ENCODE measurements at regions not wholly inside any gene's neighbourhood (a gene's known extent, or its start where the extent isn't known, plus 50 kb on each side); places are given as distances from the start of the nearest gene placed in this dataset.

- Histone ChIP-seq H3K9me3 (replicated peaks; ENCODE audit: control insufficient read depth, insufficient read depth, low read length) (no peaks in the 10 kb centered on the region), H3K79me2 (ENCODE audit: control insufficient read depth, insufficient read depth, low read length) (no peaks in the 10 kb centered on the region), H3K4me2 (ENCODE audit: control insufficient read depth, insufficient read depth) (no peak overlapping the region), H3K4me1 (ENCODE audit: control insufficient read depth, insufficient read depth, low read length) (no peaks in the 10 kb centered on the region), H4K20me1 (ENCODE audit: control insufficient read depth, insufficient read depth) (no peaks in the 10 kb centered on the region), H3K27ac (ENCODE audit: control insufficient read depth, insufficient read depth) (no peak overlapping the region), H2AFZ (ENCODE audit: control insufficient read depth, low read depth, low read length) (no peak overlapping the region), H3K4me3 (no peak overlapping the region), H3K27me3 (replicated peaks in 1 of 2; ENCODE audit: control insufficient read depth in 2 of 2, insufficient read depth in 2 of 2, low read length in 1 of 2) (no peaks in the 10 kb centered on the region), H3K36me3 (ENCODE audit: control insufficient read depth in 2 of 2, insufficient read depth in 2 of 2, low read length in 1 of 2) (no peaks in the 10 kb centered on the region), H3K9ac (ENCODE audit: control insufficient read depth, insufficient read depth, low read length) (no peak overlapping the region)
- in situ Hi-C loops (cut with MboI), result no loop called here
- intact Hi-C loops (cut with micrococcal nuclease; ENCODE audit: unreplicated experiment), result no loop called here
- ChIA-PET RAD21 (ENCODE audit: unreplicated experiment) (no interaction called here), SMC1A (ENCODE audit: uncharacterized antibody, unreplicated experiment) (no interaction called here), CTCF (no interaction called here), POLR2A (no interaction called here)
- ATAC-seq (no peak), FAIRE-seq (no peak), DNase-seq (ENCODE audit: low read depth, low spot score) (no peak)
- BruUV-seq (replicated peaks), result no TSS peak
- 14% methylated on average over 3 of the region's 3 CpGs for WGBS (ENCODE audit: insufficient coverage, insufficient replicate concordance, low lambda C conversion rate, missing lambda C conversion rate)
- no peak for TF ChIP-seq STAT3 (IDR thresholded peaks at IDR 0.05; ENCODE audit: low read depth, low read length)
- no peak for TF ChIP-seq HSF1 (IDR thresholded peaks at IDR 0.05; ENCODE audit: low read depth, low read length)
- no peak for TF ChIP-seq MYB (IDR thresholded peaks at IDR 0.05; ENCODE audit: borderline replicate concordance, low read depth, low read length)
- TF ChIP-seq BCL11A (IDR thresholded peaks at IDR 0.05; ENCODE audit: low read depth, low read length), result no peak
- TF ChIP-seq ZBED1 (IDR thresholded peaks at IDR 0.05; ENCODE audit: borderline replicate concordance), result no peak
- no peak for TF ChIP-seq ZNF687 (IDR thresholded peaks at IDR 0.05)
- no peak for TF ChIP-seq FOS (IDR thresholded peaks at IDR 0.05; ENCODE audit: borderline replicate concordance, extremely low read depth, insufficient read length)
- no peak for TF ChIP-seq CHD2 (IDR thresholded peaks at IDR 0.05; ENCODE audit: borderline replicate concordance, low read depth, low read length)
- TF ChIP-seq NFIC (IDR thresholded peaks at IDR 0.05; ENCODE audit: low read depth, low read length), result no peak
- no peak for TF ChIP-seq FOXM1 (IDR thresholded peaks at IDR 0.05; ENCODE audit: low read depth, low read length)
Measured at GRCh38 chr2:53200072-53200471, 567.5 kb upstream of the CHAC2 start.
